HEK293 (cell line): ENCODE measurements at regions not wholly inside any gene's neighbourhood (a gene's known extent, or its start where the extent isn't known, plus 50 kb on each side); places are given as distances from the start of the nearest gene placed in this dataset.

Source experiments
- CTCF ChIA-PET: fragments of 350-600 bp; formaldehyde crosslinking; extraction: SDS; loops from one replicate; lab custom pipeline; 2021; ENCODE audit warnings: antibody characterized with exemption; lab: Yijun Ruan, JAX
- POLR2A ChIA-PET: fragments of 300-600 bp; formaldehyde crosslinking; extraction: SDS; loops from one replicate; lab custom pipeline; 2020; ENCODE audit warnings: antibody characterized with exemption, inconsistent platforms; lab: Yijun Ruan, JAX
- H3K27ac ChIP-seq: fragments of 200-500 bp; sonication (Bioruptor generic); 2 replicates; pipeline ENCODE4 v1.5.1; 2014; ENCODE audit warnings: low read depth, low read length, control low read depth, inconsistent platforms; ENCODE audit errors: extremely low read depth
- H3K36me3 ChIP-seq, 2 experiments: fragments of 200-500 bp in 1 of 2; sonication (Bioruptor generic) in 1 of 2; 1 replicate in 1 of 2; 2 replicates in 1 of 2; pipeline ENCODE4 v1.5.1; 2014 to 2017; ENCODE audit warnings: inconsistent platforms in 2 of 2, low read length in 2 of 2; ENCODE audit not compliant: control insufficient read depth in 2 of 2, insufficient read depth in 1 of 2
- H3K4me1 ChIP-seq: fragments of 200-500 bp; sonication (Bioruptor generic); 2 replicates; pipeline ENCODE4 v1.5.1; 2014; ENCODE audit warnings: mild to moderate bottlenecking, low read length, inconsistent platforms; ENCODE audit not compliant: control insufficient read depth, insufficient read depth
- H3K4me3 ChIP-seq: 2 replicates; pipeline ENCODE4 v1.5.1; 2011; ENCODE audit warnings: low read depth, mild to moderate bottlenecking, control low read depth, low read length, moderate library complexity
- H3K9me3 ChIP-seq: fragments of 200-500 bp; sonication (Bioruptor generic); 2 replicates; pipeline ENCODE4 v1.5.1; 2014; ENCODE audit warnings: low read depth, low read length, inconsistent platforms; ENCODE audit not compliant: control insufficient read depth, insufficient read depth
- BCL11A ChIP-seq: fragments of 450-650 bp; formaldehyde crosslinking; IDR thresholded peaks from 2 replicates; pipeline ENCODE4 v1.5.1; 2016; ENCODE audit warnings: low read depth, missing biosample characterization, missing genetic modification characterization
- EGR2 ChIP-seq: fragments of 450-650 bp; formaldehyde crosslinking; IDR thresholded peaks from 2 replicates; pipeline ENCODE4 v1.5.1; 2016; ENCODE audit warnings: low read depth, missing biosample characterization, missing genetic modification characterization
- FEZF1 ChIP-seq: fragments of 450-650 bp; formaldehyde crosslinking; IDR thresholded peaks from 2 replicates; pipeline ENCODE4 v1.5.1; 2016; ENCODE audit warnings: missing biosample characterization, missing genetic modification characterization
- GLI2 ChIP-seq: fragments of 450-650 bp; formaldehyde crosslinking; IDR thresholded peaks from 2 replicates; pipeline ENCODE4; 2017; ENCODE audit warnings: missing biosample characterization, missing genetic modification characterization, low read depth, borderline replicate concordance
- GLI4 ChIP-seq: fragments of 450-650 bp; formaldehyde crosslinking; IDR thresholded peaks from 2 replicates; pipeline ENCODE4 v1.5.1; 2016; ENCODE audit warnings: missing biosample characterization, missing genetic modification characterization
- HIC1 ChIP-seq: fragments of 450-650 bp; formaldehyde crosslinking; IDR thresholded peaks from 2 replicates; pipeline ENCODE4 v1.5.1; 2016; ENCODE audit warnings: missing biosample characterization, missing genetic modification characterization
- KLF9 ChIP-seq: fragments of 450-650 bp; formaldehyde crosslinking; IDR thresholded peaks from 2 replicates; pipeline ENCODE4 v1.5.1; 2016; ENCODE audit warnings: missing biosample characterization, missing genetic modification characterization, low read depth
- MYNN ChIP-seq: fragments of 450-650 bp; formaldehyde crosslinking; IDR thresholded peaks from 2 replicates; pipeline ENCODE4 v1.5.1; 2016; ENCODE audit warnings: missing biosample characterization, missing genetic modification characterization, borderline replicate concordance
- MZF1 ChIP-seq: fragments of 450-650 bp; formaldehyde crosslinking; IDR thresholded peaks from 2 replicates; pipeline ENCODE4 v1.5.1; 2017; ENCODE audit warnings: missing biosample characterization, missing genetic modification characterization, borderline replicate concordance
- PRDM1 ChIP-seq: fragments of 450-650 bp; formaldehyde crosslinking; IDR thresholded peaks from 2 replicates; pipeline ENCODE4; 2016; ENCODE audit warnings: missing biosample characterization, missing genetic modification characterization
- PRDM6 ChIP-seq: fragments of 450-650 bp; formaldehyde crosslinking; IDR thresholded peaks from 2 replicates; pipeline ENCODE4 v1.5.1; 2017; ENCODE audit warnings: missing biosample characterization, missing genetic modification characterization
- SP2 ChIP-seq: fragments of 450-650 bp; formaldehyde crosslinking; IDR thresholded peaks from 2 replicates; pipeline ENCODE4 v1.5.1; 2016; ENCODE audit warnings: missing biosample characterization, missing genetic modification characterization
- WT1 ChIP-seq: fragments of 450-650 bp; formaldehyde crosslinking; IDR thresholded peaks from 2 replicates; pipeline ENCODE4 v1.5.1; 2016; ENCODE audit warnings: missing biosample characterization, missing genetic modification characterization
- ZBTB11 ChIP-seq: fragments of 450-650 bp; formaldehyde crosslinking; conservative IDR thresholded peaks from 2 replicates; pipeline ENCODE4 v1.5.1; 2016; ENCODE audit warnings: low read depth, missing biosample characterization, missing genetic modification characterization
- ZBTB7A ChIP-seq: fragments of 450-650 bp; formaldehyde crosslinking; IDR thresholded peaks from 2 replicates; pipeline ENCODE4 v1.5.1; 2016; ENCODE audit warnings: low read depth, missing biosample characterization, missing genetic modification characterization
- ZNF114 ChIP-seq: fragments of 450-650 bp; formaldehyde crosslinking; IDR thresholded peaks from 2 replicates; pipeline ENCODE4 v1.5.0; 2017; ENCODE audit warnings: missing biosample characterization, missing genetic modification characterization
- ZNF132 ChIP-seq: fragments of 450-650 bp; formaldehyde crosslinking; IDR thresholded peaks from 2 replicates; pipeline ENCODE4 v1.5.1; 2017; ENCODE audit warnings: missing biosample characterization, missing genetic modification characterization, borderline replicate concordance
- ZNF2 ChIP-seq: fragments of 450-650 bp; formaldehyde crosslinking; IDR thresholded peaks from 2 replicates; pipeline ENCODE4 v1.5.1; 2016; ENCODE audit warnings: missing biosample characterization, missing genetic modification characterization
- ZNF23 ChIP-seq: fragments of 450-650 bp; formaldehyde crosslinking; IDR thresholded peaks from 2 replicates; pipeline ENCODE4 v1.5.1; 2016; ENCODE audit warnings: missing biosample characterization, missing genetic modification characterization, borderline replicate concordance
- ZNF239 ChIP-seq: fragments of 450-650 bp; formaldehyde crosslinking; IDR thresholded peaks from 2 replicates; pipeline ENCODE4 v1.5.1; 2016; ENCODE audit warnings: missing biosample characterization, missing genetic modification characterization
- ZNF311 ChIP-seq: fragments of 450-650 bp; formaldehyde crosslinking; IDR thresholded peaks from 2 replicates; pipeline ENCODE4 v1.5.1; 2017; ENCODE audit warnings: missing biosample characterization, missing genetic modification characterization, borderline replicate concordance
- ZNF335 ChIP-seq: fragments of 450-650 bp; formaldehyde crosslinking; conservative IDR thresholded peaks from 2 replicates; pipeline ENCODE4 v1.5.1; 2016; ENCODE audit warnings: missing biosample characterization, missing genetic modification characterization
- ZNF426 ChIP-seq: fragments of 450-650 bp; formaldehyde crosslinking; IDR thresholded peaks from 2 replicates; pipeline ENCODE4 v1.5.1; 2017; ENCODE audit warnings: missing biosample characterization, missing genetic modification characterization, mild to moderate bottlenecking, inconsistent platforms, moderate library complexity
- ZNF433 ChIP-seq: fragments of 450-650 bp; formaldehyde crosslinking; IDR thresholded peaks from 2 replicates; pipeline ENCODE4 v1.5.1; 2016; ENCODE audit warnings: missing biosample characterization, missing genetic modification characterization, low read depth
- ZNF529 ChIP-seq: fragments of 450-650 bp; formaldehyde crosslinking; IDR thresholded peaks from 2 replicates; pipeline ENCODE4 v1.5.1; 2017; ENCODE audit warnings: missing genetic modification characterization, missing biosample characterization; ENCODE audit not compliant: insufficient replicate concordance
- ZNF596 ChIP-seq: fragments of 450-650 bp; IDR thresholded peaks from 2 replicates; pipeline ENCODE4 v1.5.0; 2018; ENCODE audit warnings: missing biosample characterization, mild to moderate bottlenecking, missing genetic modification characterization, moderate library complexity
- ZNF610 ChIP-seq: fragments of 450-650 bp; formaldehyde crosslinking; IDR thresholded peaks from 2 replicates; pipeline ENCODE4 v1.5.1; 2016; ENCODE audit warnings: missing biosample characterization, missing genetic modification characterization, borderline replicate concordance
- ZNF623 ChIP-seq: fragments of 450-650 bp; formaldehyde crosslinking; IDR thresholded peaks from 2 replicates; pipeline ENCODE4 v1.5.1; 2016; ENCODE audit warnings: missing biosample characterization, missing genetic modification characterization
- ZNF747 ChIP-seq: fragments of 450-650 bp; formaldehyde crosslinking; IDR thresholded peaks from 2 replicates; pipeline ENCODE4 v1.5.1; 2016; ENCODE audit warnings: missing biosample characterization, missing genetic modification characterization
- ZNF792 ChIP-seq: fragments of 450-650 bp; formaldehyde crosslinking; IDR thresholded peaks from 2 replicates; pipeline ENCODE4 v1.5.1; 2016; ENCODE audit warnings: missing biosample characterization, missing genetic modification characterization

GRCh38 chr10:133002685-133003084 is 60.3 kb upstream of the CFAP46 start:
- H3K4me1 ChIP-seq = no peaks in the 10 kb centered on the region
- H3K27ac ChIP-seq = no peak overlapping the region
- POLR2A ChIA-PET = no interaction called here
- CTCF ChIA-PET = no interaction called here
- no peak overlapping the region for H3K4me3 ChIP-seq
- TF ChIP-seq PRDM1 (tag by site-specific recombination) = no peak
- TF ChIP-seq HIC1 (tag by site-specific recombination) = no peak
- no peak for TF ChIP-seq BCL11A
- no peak for TF ChIP-seq GLI2
- no peak for TF ChIP-seq ZNF433
- TF ChIP-seq ZNF335 (tag by site-specific recombination) = no peak
- TF ChIP-seq MZF1 (tag by site-specific recombination) = no peak
- no peak for TF ChIP-seq ZNF623 (tag by site-specific recombination)
- TF ChIP-seq ZBTB11 (tag by site-specific recombination) = no peak
- no peak for TF ChIP-seq ZNF596
- TF ChIP-seq MYNN (tag by site-specific recombination) = no peak
- no peak for TF ChIP-seq ZNF529
- H3K9me3 ChIP-seq = no peaks in the 10 kb centered on the region
- no peaks in the 10 kb centered on the region for H3K36me3 ChIP-seq

- Histone ChIP-seq H3K4me1 (no peaks in the 10 kb centered on the region), H3K27ac (no peak overlapping the region), H3K4me3 (no peak overlapping the region), H3K9me3 (no peaks in the 10 kb centered on the region), H3K36me3 (no peaks in the 10 kb centered on the region)
- POLR2A ChIA-PET = no interaction called here
- CTCF ChIA-PET = interaction anchor here (0.5 kb wide), 1 partner anchor 522 kb away, joined by 3 read pairs; no protein-coding TSS in a partner anchor
- TF ChIP-seq WT1 (no peak), ZNF747 (tag by site-specific recombination) (no peak), ZNF623 (tag by site-specific recombination) (no peak), ZNF114 (tag by site-specific recombination) (no peak), FEZF1 (tag by site-specific recombination) (no peak), ZNF610 (tag by site-specific recombination) (no peak), ZNF23 (tag by site-specific recombination) (no peak), ZNF132 (tag by site-specific recombination) (no peak), ZNF311 (tag by site-specific recombination) (no peak), SP2 (tag by site-specific recombination) (no peak), GLI4 (tag by site-specific recombination) (no peak), ZNF426 (tag by site-specific recombination) (no peak), ZNF792 (tag by site-specific recombination) (no peak), ZNF239 (tag by site-specific recombination) (no peak), PRDM6 (tag by site-specific recombination) (no peak), KLF9 (tag by site-specific recombination) (no peak), ZNF2 (tag by site-specific recombination) (no peak), EGR2 (no peak), ZBTB7A (tag by site-specific recombination) (no peak)
These were observed 58.7 kb upstream of the CFAP46 start for GRCh38 chr10:133001114-133001513.
